GM21423 (cell line): ENCODE measurements at regions not wholly inside any gene's neighbourhood (a gene's known extent, or its start where the extent isn't known, plus 50 kb on each side); places are given as distances from the start of the nearest gene placed in this dataset.

Source experiments
- ATAC-seq: cut with Tn5 transposase; IDR thresholded peaks from one replicate; pipeline ENCODE4 v1.9.1; 2021; ENCODE audit warnings: mild to moderate bottlenecking, moderate library complexity; ENCODE audit not compliant: unreplicated experiment

- no peak for ATAC-seq
These were observed 408.1 kb downstream of the GATA3 start for GRCh38 chr10:8462565-8462964.

- no peak for ATAC-seq
These were observed 409.4 kb downstream of the GATA3 start for GRCh38 chr10:8463853-8464252.

- no peak for ATAC-seq
These were observed 414.0 kb downstream of the GATA3 start for GRCh38 chr10:8468477-8468876.

- no peak for ATAC-seq
These were observed 418.7 kb downstream of the GATA3 start for GRCh38 chr10:8473205-8473604.

- ATAC-seq = no peak
These were observed 422.8 kb downstream of the GATA3 start for GRCh38 chr10:8477300-8477699.

GRCh38 chr10:8481718-8482504 is 427.4 kb downstream of the GATA3 start:
- ATAC-seq = no peak

- no peak for ATAC-seq
These were observed 430.5 kb downstream of the GATA3 start for GRCh38 chr10:8485032-8485431.

- no peak for ATAC-seq
These were observed 432.9 kb downstream of the GATA3 start for GRCh38 chr10:8487346-8487745.

- ATAC-seq = no peak
These were observed 434.7 kb downstream of the GATA3 start for GRCh38 chr10:8489232-8489631.

GRCh38 chr10:8489823-8490222 is 435.3 kb downstream of the GATA3 start:
- ATAC-seq = no peak

GRCh38 chr10:8498290-8498689 is 443.8 kb downstream of the GATA3 start:
- ATAC-seq = no peak

GRCh38 chr10:8498881-8499280 is 444.4 kb downstream of the GATA3 start:
- ATAC-seq = no peak

GRCh38 chr10:8499312-8499711 is 444.8 kb downstream of the GATA3 start:
- no peak for ATAC-seq

- no peak for ATAC-seq
These were observed 445.4 kb downstream of the GATA3 start for GRCh38 chr10:8499752-8500390.

GRCh38 chr10:8502573-8502972 is 448.1 kb downstream of the GATA3 start:
- ATAC-seq = no peak

GRCh38 chr10:8504499-8504898 is 450.0 kb downstream of the GATA3 start:
- ATAC-seq = no peak

GRCh38 chr10:8507156-8507555 is 452.7 kb downstream of the GATA3 start:
- ATAC-seq = no peak

- no peak for ATAC-seq
These were observed 454.4 kb downstream of the GATA3 start for GRCh38 chr10:8508882-8509281.

- no peak for ATAC-seq
These were observed 456.0 kb downstream of the GATA3 start for GRCh38 chr10:8510471-8510870.

- ATAC-seq = no peak
These were observed 456.5 kb downstream of the GATA3 start for GRCh38 chr10:8511026-8511425.

- no peak for ATAC-seq
These were observed 459.0 kb downstream of the GATA3 start for GRCh38 chr10:8513155-8514147.
